Fibroblast of peridontal ligament (primary cell): ENCODE measurements at regions not wholly inside any gene's neighbourhood (a gene's known extent, or its start where the extent isn't known, plus 50 kb on each side); places are given as distances from the start of the nearest gene placed in this dataset.
"Not testable (repeated sequence)": the region's sequence is repeated elsewhere in the genome, so short reads cannot be mapped to it uniquely, and the experiment has no call there.

Experiments
- DNase-seq: peaks from one replicate; pipeline ENCODE4 v3.0.0-alpha.2; 2010; ENCODE audit errors: extremely low read depth

DNA sequence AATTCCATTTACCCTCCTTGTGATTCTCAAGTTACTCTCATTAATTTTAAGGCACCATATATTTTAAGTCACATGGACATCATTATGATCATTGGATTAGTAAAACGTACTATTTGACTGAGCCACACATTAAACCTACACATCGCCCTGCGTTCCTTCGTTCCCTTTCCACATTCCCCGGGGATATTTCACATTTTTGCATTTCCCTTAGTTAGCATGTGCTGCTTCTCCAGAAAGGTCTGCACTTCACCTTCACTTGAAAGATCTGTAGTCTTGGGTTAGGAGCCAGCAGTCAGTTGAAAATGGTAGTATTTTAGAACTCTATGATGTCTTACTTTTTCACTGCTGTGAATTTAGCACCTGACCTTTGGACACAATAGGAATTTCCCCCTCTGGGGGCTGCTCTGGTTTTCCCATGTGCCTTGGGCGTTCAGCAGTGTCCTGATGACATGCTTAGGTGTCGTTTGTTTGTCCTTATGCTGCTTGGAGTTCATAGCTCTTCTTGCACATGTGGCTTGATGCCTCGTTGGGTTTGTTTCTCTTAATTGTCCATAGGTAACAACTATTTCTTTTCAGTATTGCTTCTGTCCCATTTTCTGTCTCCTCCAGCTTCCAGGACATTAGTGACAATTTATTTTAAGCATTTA lies 56.9 kb upstream of the NBPF20 start:
- not testable (repeated sequence) for DNase-seq

DNA sequence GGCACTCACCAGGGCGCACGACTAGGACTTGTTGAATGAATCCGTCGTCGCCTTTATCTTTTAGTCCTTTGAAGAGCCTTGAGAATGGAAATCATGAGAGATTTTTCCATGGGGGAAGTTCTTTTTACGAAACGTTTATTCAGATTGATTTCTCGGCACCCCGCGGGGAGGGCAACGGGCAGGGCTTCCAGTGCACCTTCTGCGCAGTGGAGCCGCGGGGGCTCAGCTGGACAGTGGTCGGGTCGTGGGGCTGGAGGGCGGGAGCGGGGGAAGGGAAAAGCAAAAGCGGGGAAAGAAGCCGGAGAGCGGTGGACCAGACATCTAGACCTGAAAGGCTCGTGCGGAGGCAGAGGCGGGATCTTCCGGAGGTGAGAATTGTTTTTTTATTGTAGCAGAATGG lies 50.6 kb upstream of the NBPF20 start:
- not testable (repeated sequence) for DNase-seq

DNA sequence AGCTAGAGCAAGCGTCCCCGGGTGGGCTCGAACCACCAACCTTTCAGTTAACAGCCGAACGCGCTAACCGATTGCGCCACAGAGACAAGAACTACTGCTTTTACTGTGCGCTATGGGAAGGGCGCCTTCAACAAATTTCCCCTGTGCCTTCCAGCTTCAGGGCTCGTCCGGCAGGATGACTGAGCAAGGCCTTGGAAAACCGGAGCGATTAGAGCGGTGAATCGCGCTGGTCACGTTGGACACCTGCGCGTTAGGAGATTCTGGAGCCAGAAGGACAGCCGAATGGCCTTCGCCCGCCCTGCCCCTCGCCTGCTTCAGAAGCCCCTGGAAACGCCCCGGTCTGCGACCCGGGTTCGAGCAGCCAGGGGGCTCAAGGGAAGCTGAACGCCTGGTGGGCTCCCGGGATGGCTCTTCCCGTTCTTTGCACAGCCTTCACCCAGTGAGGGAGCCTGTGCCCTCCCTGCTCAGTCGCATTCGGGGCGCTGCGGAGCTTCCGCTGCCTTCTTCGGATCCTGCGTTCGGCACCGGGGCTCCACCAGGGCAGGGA lies 50.0 kb upstream of the NBPF20 start:
- DNase-seq = peak; percentile 3
